ENCODE measurements at regions not wholly inside any gene's neighbourhood (a gene's known extent, or its start where the extent isn't known, plus 50 kb on each side); places are given as distances from the start of the nearest gene placed in this dataset.

GRCh38 chr13:72437458-72437857 is 290.0 kb downstream of the MZT1 start:
- no peak for TF ChIP-seq L3MBTL2 (conservative IDR thresholded peaks at IDR 0.05)
- TF ChIP-seq HDGF (IDR thresholded peaks at IDR 0.05; ENCODE audit: borderline replicate concordance) = no peak
- TF ChIP-seq LEF1 (IDR thresholded peaks at IDR 0.05; ENCODE audit: borderline replicate concordance) = no peak
- no peak for TF ChIP-seq BHLHE40 (IDR thresholded peaks at IDR 0.05; ENCODE audit: borderline replicate concordance)
- TF ChIP-seq NFRKB (IDR thresholded peaks at IDR 0.05) = no peak
- no peak for TF ChIP-seq SUZ12 (IDR thresholded peaks at IDR 0.05)
- TF ChIP-seq SP1 (IDR thresholded peaks at IDR 0.05) = no peak
- no peak for TF ChIP-seq TARDBP (IDR thresholded peaks at IDR 0.05)
- TF ChIP-seq, protein P1, sequence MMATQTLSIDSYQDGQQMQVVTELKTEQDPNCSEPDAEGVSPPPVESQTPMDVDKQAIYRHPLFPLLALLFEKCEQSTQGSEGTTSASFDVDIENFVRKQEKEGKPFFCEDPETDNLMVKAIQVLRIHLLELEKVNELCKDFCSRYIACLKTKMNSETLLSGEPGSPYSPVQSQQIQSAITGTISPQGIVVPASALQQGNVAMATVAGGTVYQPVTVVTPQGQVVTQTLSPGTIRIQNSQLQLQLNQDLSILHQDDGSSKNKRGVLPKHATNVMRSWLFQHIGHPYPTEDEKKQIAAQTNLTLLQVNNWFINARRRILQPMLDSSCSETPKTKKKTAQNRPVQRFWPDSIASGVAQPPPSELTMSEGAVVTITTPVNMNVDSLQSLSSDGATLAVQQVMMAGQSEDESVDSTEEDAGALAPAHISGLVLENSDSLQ (IDR thresholded peaks at IDR 0.05) = no peak
